ENCODE measurements at regions not wholly inside any gene's neighbourhood (a gene's known extent, or its start where the extent isn't known, plus 50 kb on each side); places are given as distances from the start of the nearest gene placed in this dataset.
"Not testable (repeated sequence)": the region's sequence is repeated elsewhere in the genome, so short reads cannot be mapped to it uniquely, and the experiment has no call there.

DNA sequence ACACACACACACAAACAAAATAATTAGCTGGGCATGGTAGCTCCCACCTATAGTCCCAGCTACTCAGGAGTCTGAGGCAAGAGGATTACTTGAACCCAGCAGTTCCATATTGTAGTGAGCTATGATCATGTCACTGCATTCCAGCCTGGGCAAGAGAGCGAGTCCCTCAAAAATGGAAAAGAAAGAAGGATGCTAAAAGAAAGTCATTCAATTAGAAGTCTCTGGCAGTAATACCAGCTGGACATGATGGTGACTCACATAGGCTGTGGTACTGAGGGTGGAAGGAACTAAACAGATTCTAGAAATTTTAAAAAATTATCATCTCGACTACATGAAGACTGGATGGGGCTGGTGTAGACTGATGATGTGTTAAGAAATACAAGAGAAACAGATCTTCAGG lies 385.3 kb downstream of the ETV1 start:
- Mint-ChIP-seq H3K27me3 (ENCODE audit: unreplicated experiment) (no peaks in the 10 kb centered on the region), H3K27ac (ENCODE audit: unreplicated experiment) (no peak overlapping the region), H3K9me3 (ENCODE audit: unreplicated experiment) (peaks cover 8% of the 10 kb centered on the region), H3K4me3 (ENCODE audit: unreplicated experiment) (no peak overlapping the region), H3K36me3 (ENCODE audit: unreplicated experiment) (peaks cover 17% of the 10 kb centered on the region), H3K4me1 (ENCODE audit: low read depth, unreplicated experiment) (peaks cover 2% of the 10 kb centered on the region)
- TF ChIP-seq, protein P1, sequence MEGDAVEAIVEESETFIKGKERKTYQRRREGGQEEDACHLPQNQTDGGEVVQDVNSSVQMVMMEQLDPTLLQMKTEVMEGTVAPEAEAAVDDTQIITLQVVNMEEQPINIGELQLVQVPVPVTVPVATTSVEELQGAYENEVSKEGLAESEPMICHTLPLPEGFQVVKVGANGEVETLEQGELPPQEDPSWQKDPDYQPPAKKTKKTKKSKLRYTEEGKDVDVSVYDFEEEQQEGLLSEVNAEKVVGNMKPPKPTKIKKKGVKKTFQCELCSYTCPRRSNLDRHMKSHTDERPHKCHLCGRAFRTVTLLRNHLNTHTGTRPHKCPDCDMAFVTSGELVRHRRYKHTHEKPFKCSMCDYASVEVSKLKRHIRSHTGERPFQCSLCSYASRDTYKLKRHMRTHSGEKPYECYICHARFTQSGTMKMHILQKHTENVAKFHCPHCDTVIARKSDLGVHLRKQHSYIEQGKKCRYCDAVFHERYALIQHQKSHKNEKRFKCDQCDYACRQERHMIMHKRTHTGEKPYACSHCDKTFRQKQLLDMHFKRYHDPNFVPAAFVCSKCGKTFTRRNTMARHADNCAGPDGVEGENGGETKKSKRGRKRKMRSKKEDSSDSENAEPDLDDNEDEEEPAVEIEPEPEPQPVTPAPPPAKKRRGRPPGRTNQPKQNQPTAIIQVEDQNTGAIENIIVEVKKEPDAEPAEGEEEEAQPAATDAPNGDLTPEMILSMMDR (IDR thresholded peaks at IDR 0.05; ENCODE audit: partially characterized antibody, unreplicated experiment): no peak
- no peak for DNase-seq

DNA sequence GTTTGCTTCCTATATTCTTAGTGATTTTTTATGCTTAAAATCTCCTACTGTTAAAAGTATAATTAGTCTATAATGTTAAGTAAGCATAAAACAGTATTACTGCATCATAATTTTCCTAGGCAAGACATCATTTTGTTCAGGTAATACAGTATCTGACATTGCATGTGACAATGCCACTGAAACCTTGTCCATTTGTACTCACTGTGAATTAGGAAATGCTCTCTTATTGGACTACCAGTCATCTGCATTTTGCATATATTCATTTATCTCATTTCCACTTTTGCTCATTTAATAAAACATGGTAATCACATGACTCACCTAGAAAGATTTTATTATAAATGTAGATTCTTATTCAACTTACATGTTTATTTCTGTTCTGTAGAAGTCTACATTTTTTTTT lies 379.1 kb downstream of the ETV1 start:
- no peak overlapping the region for H3K4me3 Mint-ChIP-seq (ENCODE audit: unreplicated experiment)
- H3K27me3 Mint-ChIP-seq (ENCODE audit: unreplicated experiment): peaks cover 2% of the 10 kb centered on the region
- no peak for DNase-seq
- peaks cover 17% of the 10 kb centered on the region for H3K36me3 Mint-ChIP-seq (ENCODE audit: unreplicated experiment)
- TF ChIP-seq, protein P1 (IDR thresholded peaks at IDR 0.05; ENCODE audit: partially characterized antibody, unreplicated experiment): no peak
- H3K4me1 Mint-ChIP-seq (ENCODE audit: low read depth, unreplicated experiment): no peaks in the 10 kb centered on the region
- H3K27ac Mint-ChIP-seq (ENCODE audit: unreplicated experiment): no peak overlapping the region
- peaks cover 8% of the 10 kb centered on the region for H3K9me3 Mint-ChIP-seq (ENCODE audit: unreplicated experiment)

DNA sequence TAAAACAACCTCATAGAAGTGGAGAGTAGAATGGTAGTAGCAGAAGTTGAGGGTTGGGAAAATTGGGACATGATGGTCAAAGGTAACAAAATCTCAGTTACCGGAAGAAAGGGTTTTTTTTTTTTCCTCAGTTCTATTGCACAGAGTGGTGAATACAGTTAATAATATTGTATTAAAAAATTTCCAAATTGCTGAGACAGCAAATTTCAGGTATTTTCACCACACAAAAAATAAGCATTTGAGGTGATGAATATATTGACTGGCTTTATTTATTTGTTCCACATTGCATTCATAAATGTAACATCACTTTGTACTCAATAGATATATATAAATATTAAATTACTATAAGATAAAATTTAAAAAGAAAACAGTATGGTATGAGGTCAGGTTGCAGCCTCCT lies 373.8 kb downstream of the ETV1 start:
- DNase-seq: no peak
- H3K4me3 Mint-ChIP-seq (ENCODE audit: unreplicated experiment): no peak overlapping the region
- H3K27ac Mint-ChIP-seq (ENCODE audit: unreplicated experiment): no peak overlapping the region
- no peaks in the 10 kb centered on the region for H3K36me3 Mint-ChIP-seq (ENCODE audit: unreplicated experiment)
- peaks cover 2% of the 10 kb centered on the region for H3K27me3 Mint-ChIP-seq (ENCODE audit: unreplicated experiment)
- TF ChIP-seq, protein P1 (IDR thresholded peaks at IDR 0.05; ENCODE audit: partially characterized antibody, unreplicated experiment): no peak
- H3K4me1 Mint-ChIP-seq (ENCODE audit: low read depth, unreplicated experiment): no peaks in the 10 kb centered on the region
- H3K9me3 Mint-ChIP-seq (ENCODE audit: unreplicated experiment): no peaks in the 10 kb centered on the region

DNA sequence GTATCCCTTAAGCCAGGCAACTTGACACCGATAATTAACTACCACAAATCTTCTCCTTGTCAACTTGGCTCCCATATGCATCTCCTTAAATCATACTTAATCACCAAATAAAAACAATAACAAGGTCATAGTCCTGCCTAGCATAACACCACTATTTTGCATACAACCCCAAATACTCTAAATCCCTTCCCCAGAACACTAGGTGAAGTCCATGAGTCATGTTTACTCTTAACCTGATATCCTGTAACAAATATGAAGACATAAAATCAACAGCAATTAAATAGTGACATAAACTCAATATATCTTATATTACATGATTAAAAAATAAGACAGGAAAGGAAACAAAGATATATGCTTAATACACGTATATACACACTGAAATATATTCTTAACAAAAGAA lies 362.0 kb downstream of the ETV1 start:
- H3K4me3 Mint-ChIP-seq (ENCODE audit: unreplicated experiment): no peak overlapping the region
- no peaks in the 10 kb centered on the region for H3K36me3 Mint-ChIP-seq (ENCODE audit: unreplicated experiment)
- H3K27me3 Mint-ChIP-seq (ENCODE audit: unreplicated experiment): no peaks in the 10 kb centered on the region
- H3K27ac Mint-ChIP-seq (ENCODE audit: unreplicated experiment): no peak overlapping the region
- H3K4me1 Mint-ChIP-seq (ENCODE audit: low read depth, unreplicated experiment): peaks cover 2% of the 10 kb centered on the region
- TF ChIP-seq, protein P1 (IDR thresholded peaks at IDR 0.05; ENCODE audit: partially characterized antibody, unreplicated experiment): no peak
- DNase-seq: no peak
- peaks cover 4% of the 10 kb centered on the region for H3K9me3 Mint-ChIP-seq (ENCODE audit: unreplicated experiment)

DNA sequence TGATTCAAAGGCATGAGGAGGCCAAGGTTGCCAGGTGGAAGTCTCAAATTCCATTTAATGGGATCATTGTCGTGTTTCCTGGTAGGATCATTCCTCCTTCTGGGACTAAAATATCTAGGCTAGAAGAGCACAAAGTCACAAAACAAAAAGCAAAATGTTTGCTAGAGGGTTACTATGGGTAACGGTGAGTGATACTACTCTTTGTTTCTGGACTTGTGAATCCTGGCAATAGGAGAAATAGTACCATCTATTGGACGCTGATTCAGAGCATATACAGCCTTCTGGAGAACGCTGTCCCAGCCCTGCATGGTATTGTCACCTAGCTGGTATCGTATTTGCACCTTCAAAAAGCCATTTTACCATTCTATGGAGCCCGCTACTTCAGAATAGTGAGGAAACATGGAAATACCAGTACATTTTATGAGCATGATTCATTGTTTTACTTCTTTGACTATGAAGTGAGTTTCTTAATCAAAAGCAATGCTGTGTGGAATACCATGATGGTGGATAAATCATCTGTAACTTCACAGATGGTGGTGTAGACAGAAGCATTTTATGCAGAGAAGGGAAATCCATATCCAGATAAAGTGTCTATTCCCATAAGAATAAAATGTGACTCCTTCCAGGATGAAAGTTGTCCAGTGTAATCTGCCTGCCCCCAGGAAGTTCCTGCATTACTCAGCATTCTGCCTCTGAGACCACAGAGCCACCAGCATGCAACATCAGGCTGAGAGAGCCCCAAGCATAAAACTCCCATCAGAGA lies 361.0 kb downstream of the ETV1 start:
- TF ChIP-seq, protein P1 (IDR thresholded peaks at IDR 0.05; ENCODE audit: partially characterized antibody, unreplicated experiment): no peak
- Mint-ChIP-seq H3K4me3 (ENCODE audit: unreplicated experiment) (no peak overlapping the region), H3K4me1 (ENCODE audit: low read depth, unreplicated experiment) (peaks cover 2% of the 10 kb centered on the region), H3K27me3 (ENCODE audit: unreplicated experiment) (no peaks in the 10 kb centered on the region), H3K27ac (ENCODE audit: unreplicated experiment) (no peak overlapping the region), H3K36me3 (ENCODE audit: unreplicated experiment) (no peaks in the 10 kb centered on the region), H3K9me3 (ENCODE audit: unreplicated experiment) (peaks cover 4% of the 10 kb centered on the region)
- no peak for DNase-seq

DNA sequence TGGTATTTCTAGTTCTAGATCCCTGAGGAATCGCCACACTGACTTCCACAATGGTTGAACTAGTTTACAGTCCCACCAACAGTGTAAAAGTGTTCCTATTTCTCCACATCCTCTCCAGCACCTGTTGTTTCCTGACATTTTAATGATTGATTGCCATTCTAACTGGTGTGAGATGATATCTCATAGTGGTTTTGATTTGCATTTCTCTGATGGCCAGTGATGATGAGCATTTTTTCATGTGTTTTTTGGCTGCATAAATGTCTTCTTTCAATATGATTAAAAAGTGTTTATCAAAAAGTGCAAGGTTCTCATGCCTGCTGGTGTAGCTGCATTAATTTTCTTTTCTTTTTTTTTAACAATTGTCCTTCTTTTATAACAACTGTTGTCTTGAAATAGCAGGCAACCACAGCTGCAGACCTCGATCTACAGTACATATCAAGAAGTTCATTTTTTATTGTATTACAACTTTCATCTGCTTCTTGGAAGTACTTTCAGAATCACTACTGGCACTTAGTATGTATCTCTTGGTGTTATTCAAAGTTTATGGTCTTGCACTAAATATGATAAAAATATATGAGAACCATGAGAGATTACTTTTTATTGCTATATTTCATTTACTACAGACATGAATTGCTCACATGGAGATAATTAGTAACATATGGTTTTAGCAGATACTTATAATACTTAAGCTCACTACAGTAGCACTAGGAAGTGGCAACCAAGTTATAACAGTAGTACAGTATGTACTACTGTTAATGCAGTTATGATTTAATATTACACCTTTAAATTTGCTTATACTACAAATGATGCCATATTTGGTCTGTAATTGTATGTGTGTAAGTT lies 358.0 kb downstream of the ETV1 start:
- not testable (repeated sequence) for H3K9me3 Mint-ChIP-seq (ENCODE audit: unreplicated experiment); H3K4me3 Mint-ChIP-seq (ENCODE audit: unreplicated experiment); H3K27me3 Mint-ChIP-seq (ENCODE audit: unreplicated experiment); H3K4me1 Mint-ChIP-seq (ENCODE audit: low read depth, unreplicated experiment); DNase-seq; H3K36me3 Mint-ChIP-seq (ENCODE audit: unreplicated experiment); H3K27ac Mint-ChIP-seq (ENCODE audit: unreplicated experiment)
